ENCODE measurements at regions not wholly inside any gene's neighbourhood (a gene's known extent, or its start where the extent isn't known, plus 50 kb on each side); places are given as distances from the start of the nearest gene placed in this dataset.

DNA sequence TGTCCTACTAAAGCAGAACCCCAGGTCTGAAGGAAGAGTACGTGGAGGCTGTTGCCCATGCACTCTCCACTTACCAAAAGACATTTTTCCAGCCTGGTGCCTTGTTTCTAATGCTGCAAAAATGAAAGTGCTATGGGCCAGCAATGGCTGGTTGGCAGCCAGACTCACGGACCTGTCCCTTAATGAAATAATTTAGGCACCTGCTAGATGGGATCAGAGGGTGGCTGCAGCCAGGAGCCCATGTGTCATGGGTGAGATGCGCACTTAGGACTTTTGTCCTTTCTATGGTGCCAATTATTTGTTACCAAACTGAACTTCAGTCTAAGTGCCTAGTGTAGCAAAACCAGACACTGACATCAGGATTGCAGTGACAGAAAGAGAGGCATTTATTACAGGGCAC lies 276.3 kb downstream of the YTHDC2 start:
- DNase-seq (ENCODE audit: low read depth in 4 of 4, low spot score in 3 of 4): no peak

DNA sequence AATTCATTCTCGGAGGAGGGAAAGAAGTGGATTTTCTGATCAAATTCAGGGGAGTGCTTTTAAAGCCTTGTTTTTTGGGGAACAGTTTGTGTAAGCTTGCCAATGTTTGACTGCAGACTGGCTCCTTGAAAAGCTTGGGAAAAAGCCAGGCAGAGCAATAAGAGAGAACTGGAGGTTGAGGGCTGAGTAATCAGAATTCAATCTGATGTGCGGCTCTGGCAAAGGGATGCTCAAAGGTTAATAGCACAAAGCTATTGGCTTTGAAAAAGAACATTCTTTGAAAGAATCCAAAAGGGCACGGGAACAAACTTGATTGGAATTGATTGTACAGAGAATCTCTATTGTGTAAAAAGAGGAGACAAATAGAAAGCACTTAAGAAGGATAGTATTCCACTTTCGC lies 279.3 kb downstream of the YTHDC2 start:
- DNase-seq (ENCODE audit: low read depth in 4 of 4, low spot score in 3 of 4): no peak

DNA sequence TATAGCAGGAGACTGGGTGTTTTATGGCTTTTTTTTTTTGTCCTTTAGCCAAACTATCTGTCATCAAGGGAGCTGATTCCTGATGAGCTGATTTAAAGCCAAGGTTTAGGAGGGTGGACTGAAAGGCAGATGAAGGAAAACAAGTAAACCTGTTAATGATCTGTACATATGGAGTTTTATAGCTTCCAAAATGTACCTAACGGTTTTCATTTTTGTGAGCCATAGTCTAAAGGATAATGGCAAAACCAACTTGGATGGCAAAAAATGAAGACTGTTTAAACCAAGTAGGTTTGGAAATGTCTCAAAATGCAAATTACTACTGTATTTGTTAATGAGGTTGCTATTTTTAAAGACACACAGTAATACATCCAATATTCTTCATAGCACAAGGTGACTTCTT lies 281.5 kb downstream of the YTHDC2 start:
- DNase-seq (ENCODE audit: low read depth in 4 of 4, low spot score in 3 of 4): no peak

DNA sequence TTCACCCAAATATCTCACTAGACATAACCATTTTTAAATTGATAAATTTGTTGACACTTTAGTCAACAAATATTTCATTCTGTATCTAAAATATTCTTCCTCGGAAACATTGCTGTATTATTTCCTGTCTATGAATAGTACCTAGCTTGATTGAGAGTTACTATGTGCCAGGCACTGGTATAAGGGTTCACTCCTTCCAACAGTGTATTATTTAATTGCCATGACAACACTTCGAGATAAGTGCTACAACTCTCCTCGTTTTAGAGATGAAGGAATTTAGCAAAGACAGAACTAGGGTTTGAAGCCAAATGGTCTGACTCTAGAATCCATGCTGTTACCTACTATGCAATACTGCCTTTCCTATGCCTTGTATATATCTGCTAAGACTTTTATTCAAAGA lies 287.2 kb downstream of the YTHDC2 start:
- no peak for DNase-seq (ENCODE audit: low read depth in 4 of 4, low spot score in 3 of 4)

DNA sequence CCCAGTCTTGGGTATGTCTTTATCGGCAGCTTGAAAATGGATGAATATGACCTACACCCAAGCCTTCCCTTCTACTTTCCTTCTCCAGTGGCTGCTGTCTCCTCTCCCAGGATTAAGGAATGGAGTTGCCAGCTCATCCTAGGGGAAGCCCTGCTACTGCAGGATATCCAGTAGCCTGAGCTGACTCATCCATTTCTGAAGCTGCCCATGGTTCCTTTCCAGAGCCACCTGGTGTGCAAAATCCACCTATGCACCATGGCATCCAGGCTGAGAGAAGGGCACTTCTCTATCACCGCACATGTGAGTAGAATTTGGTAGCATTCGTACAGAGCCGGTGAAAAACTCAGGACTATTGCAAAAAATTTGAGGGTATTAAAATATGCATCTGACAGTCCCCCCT lies 290.8 kb downstream of the YTHDC2 start:
- no peak for DNase-seq (ENCODE audit: low read depth in 4 of 4, low spot score in 3 of 4)

DNA sequence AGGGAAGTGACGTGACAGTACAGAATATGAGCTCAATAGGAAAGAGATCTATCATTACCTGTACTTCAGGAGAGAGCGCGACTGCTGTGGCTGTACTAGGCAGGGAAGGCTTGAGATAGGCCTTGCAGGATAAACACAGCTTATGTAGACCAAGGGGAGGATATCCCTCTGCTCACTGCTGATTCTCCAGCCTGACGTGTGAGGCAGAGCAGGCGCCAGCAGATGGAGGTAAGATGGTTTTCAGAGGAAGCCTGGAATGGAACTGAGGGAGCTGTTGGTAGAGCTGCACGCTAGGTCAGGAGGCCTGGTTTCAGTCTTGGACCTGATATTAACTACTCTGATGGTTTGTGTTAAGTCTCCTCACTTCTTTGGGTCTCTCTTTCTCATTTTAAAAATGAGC lies 291.4 kb downstream of the YTHDC2 start:
- no peak for DNase-seq (ENCODE audit: low read depth in 4 of 4, low spot score in 3 of 4)

DNA sequence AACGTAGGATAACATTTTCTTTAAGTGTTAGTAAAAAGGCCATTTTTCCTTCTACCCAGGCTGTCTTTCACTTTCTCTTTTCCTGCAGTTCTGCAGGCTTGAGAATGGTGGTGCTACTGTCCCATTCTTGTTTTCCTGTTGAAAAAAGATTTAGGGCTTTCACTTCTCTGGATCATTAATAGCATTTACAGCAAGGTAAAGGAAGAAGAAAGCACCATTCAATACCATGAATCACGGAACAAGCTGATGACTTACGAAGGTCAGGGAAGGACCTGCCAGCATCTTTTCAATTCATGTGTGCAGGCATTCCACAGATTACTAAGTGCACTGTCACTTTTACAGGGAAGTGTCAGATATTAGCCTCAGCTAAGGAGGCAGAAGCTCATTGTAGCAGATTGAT lies 292.8 kb downstream of the YTHDC2 start:
- DNase-seq (ENCODE audit: low read depth in 4 of 4, low spot score in 3 of 4): no peak

DNA sequence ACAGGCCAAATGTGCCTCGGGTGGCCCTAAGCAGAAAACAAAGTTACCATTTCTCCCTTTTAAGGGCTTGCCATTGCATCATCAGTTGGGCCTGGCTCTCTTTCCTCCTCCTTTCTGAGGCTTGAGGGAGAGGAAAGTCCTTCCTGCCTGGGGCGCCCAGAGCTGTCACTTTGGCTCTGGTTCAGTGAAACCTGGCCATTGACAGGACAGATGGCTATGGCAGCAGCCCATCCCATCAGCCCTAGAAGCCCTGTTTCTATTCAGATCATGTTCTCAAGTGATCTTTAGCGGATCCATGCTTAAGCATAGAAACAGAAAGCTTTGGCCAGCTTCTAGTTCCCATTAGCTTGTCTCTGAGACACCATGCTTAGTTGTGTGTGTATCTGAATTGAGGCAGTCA lies 293.4 kb downstream of the YTHDC2 start:
- DNase-seq (ENCODE audit: low read depth in 4 of 4, low spot score in 3 of 4): no peak

DNA sequence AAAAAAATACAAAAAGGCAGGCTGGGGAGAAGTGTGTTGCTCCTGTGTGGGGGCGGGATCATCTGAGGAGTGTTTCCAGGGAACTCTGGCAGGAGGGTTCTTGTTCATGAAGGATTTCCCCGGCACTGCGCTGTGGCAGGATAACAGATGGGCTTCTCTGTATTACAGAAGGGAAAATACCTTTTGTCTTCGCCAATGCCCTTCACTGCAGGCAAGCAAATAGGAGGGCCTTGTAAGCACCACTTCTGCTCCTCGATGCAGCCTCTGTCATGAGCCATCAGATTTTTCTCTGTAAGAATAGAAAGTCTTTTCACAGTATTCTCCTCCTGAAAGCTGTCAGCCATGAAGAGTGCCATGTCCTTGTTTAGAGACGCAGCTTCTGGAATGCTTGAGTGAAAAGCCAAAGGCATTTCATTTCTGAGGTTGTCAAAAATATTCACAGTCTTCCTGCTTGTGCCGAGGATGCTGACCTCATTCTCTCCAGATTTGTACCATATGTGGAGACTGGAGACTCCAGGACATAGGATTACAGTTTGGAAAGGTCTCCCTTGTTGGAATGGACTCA lies 294.0 kb downstream of the YTHDC2 start:
- DNase-seq (ENCODE audit: low read depth in 4 of 4, low spot score in 3 of 4): no peak

DNA sequence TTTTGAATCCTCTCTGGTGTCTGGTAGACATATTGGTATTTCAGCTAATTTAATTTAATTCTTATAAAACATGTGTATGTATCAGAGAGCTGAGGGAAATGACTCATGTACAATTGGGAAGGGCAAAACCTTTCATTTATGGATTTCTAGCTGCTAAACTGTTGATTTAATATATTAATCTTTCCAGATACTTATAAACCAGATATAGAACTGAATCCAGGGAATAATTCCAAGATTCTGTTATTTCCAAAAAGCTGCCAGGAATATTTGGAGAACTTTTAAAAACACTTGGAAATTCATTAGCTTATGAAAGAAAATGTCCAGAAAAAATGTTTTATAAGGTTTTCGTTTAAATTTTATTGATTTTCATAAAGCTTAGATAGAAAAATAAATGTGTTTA lies 295.5 kb downstream of the YTHDC2 start:
- no peak for DNase-seq (ENCODE audit: low read depth in 4 of 4, low spot score in 3 of 4)

DNA sequence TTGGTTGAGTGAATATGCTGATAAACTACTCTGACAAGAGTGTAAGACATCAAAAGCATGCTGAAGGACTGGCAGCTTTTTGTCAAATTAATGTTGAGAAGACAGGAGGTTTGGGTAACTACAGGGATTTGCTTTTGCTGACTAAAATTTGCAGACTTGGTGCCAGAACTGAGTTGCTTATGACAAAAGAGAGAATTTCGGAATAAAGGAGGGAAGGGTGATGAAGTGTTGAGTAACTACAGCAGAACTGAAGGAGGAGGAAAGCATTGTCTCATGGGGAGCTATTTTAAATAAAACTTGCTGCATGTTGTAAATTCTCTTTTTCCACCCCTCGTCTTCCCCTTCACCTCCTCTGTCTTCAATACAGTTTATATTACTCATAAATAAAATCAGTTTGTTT lies 296.1 kb downstream of the YTHDC2 start:
- DNase-seq (ENCODE audit: low read depth in 4 of 4, low spot score in 3 of 4): no peak

DNA sequence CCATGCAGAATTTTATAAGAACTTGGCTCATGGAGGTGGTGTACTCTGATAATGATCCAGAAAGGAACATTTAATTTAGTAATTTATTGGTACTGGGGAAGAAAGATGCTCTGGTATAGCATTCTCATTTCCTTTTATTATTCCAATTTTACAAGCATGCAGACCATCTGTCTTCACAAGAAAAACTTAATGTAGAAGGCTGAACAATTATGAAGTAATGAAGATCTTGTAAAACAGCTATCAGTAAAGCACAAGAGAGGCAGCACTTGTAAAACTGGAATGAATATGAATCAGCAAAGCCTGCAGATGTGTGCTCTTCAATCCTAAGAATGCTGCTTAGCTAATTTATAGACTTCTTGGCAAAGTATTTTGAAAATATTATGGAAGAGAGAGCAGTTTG lies 300.0 kb downstream of the YTHDC2 start:
- no peak for DNase-seq (ENCODE audit: low read depth in 4 of 4, low spot score in 3 of 4)

DNA sequence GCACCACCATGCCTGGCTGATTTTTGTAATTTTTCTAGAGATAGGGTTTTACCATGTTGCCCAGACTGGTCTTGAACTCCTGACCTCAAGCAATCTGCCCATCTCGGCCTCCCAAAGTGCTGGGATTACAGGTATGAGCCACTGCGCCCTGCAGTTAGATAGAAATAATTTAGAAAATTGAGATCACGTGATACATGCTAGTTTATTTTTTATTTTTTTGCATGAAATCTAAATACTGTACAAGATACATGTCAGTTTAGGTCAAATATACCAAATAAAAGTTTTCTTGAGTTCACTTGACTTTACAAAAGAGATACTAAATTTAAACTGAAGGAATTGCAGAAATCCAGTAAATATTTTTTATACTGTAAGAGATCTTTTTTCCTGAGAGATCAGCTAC lies 304.2 kb downstream of the YTHDC2 start:
- DNase-seq (ENCODE audit: low read depth in 4 of 4, low spot score in 3 of 4): no peak

DNA sequence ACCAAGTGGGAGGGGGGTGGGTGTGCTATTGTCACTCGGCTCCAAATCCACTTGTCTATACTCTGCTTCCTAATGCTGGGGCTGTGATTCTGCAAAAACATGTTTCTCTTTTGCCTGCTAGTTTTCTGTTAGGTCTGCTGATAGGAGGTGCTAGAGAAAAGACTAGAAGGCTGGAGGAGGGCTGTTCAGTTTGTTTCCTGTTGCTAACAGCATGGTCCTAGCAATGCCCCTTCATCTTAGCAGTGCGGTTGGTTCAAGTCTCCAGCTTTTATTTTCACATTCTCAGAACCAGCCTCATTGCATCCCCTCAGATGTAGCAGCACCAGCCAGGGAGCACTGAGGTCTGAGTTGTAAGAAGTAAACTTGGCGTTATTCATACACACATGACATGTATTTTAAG lies 310.2 kb downstream of the YTHDC2 start:
- DNase-seq (ENCODE audit: low read depth in 4 of 4, low spot score in 3 of 4): no peak

DNA sequence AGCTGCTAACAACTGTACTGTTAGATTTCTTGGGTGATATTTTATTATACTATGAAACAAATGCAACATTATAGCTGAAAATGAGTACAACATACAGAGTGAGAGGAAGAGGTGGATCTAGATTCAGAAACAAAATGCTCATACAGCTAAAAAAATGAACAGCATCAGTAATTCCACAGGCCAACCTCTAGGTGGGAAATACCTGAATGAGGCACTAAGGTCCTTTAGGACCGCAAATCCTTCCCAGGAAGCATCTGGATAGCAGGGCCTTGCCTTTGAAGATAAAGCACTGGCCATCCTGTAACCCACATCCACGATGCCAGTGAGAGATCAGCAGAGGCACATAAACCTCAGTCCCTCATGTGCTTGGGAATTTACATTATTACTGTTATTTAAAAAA lies 310.8 kb downstream of the YTHDC2 start:
- DNase-seq (ENCODE audit: low read depth in 4 of 4, low spot score in 3 of 4): no peak

DNA sequence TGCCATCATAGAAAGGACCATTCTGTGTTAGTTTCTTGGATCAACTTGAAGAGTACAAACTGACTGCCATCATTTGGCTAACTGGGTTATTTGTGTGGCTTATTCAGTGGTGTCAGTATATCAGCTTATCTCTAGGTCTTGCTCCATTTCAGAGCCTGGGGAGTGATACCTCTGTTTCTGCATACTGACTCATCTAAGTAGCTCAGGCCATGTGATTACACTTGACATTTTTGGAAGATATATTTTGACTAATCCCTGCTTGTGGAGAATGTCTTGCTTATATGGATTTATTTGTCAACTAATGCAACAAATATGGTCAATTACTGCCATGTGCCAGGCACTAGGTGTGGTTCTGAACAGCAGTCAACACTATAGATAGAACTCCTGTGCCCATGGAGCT lies 311.7 kb downstream of the YTHDC2 start:
- DNase-seq (ENCODE audit: low read depth in 4 of 4, low spot score in 3 of 4): no peak

DNA sequence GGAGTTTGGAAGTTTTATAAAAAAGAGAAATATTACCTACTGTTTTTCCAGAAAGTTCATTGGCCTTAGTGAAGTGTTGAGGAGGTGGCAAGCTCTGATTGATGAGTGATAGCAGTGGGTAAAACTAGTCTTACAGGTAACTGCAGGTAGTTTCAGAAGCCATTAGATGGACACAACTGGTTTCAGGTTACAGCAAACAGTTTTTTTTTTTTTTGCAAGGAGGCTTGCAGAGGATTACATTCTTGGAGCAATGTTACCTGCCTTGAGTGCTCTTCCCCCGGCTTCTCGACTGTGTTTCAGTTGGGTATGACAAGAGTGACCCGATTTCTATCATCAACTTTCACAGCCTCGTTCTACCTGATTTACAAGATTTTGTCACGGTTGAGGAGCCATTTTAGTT lies 333.4 kb downstream of the YTHDC2 start:
- no peak for DNase-seq (ENCODE audit: low read depth in 4 of 4, low spot score in 3 of 4)

DNA sequence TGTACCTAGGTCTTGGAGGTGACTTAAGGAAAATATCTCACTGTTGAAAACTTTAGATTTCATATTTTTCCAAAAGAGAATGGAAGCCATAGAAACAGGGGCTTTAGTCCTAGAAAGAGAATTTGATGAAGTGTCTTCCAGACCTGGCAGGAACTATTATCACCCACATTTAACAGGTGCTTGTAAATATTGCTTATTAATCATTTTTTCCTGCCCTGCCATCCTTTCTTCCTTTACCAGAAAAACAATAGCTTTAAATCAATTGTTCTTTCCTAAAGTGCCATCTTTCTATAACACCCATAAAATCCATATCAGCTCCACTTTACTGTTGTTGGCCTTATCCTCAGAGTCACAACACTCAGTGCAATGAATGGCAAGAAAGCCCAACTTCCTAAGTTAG lies 350.9 kb downstream of the YTHDC2 start:
- DNase-seq (ENCODE audit: low read depth in 4 of 4, low spot score in 3 of 4): no peak

DNA sequence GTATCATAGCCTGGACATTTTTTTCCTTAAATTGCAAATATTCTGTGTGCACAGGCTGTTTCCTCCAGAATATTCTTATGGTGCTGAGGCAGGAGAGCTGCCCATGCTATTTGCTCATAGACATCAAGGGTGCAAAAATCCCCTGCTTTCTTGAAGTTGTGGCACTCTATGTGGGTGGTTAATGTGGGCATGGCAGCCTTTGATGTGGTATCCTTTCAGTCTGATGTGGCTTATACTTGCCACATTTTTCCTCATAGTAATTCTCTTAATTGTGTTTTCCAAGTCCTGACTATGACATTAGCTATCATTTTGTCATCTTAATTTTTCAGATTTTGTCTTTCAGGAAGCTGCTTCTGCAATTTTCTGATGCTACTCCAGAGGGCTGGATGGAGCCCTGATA lies 353.3 kb downstream of the YTHDC2 start:
- DNase-seq (ENCODE audit: low read depth in 4 of 4, low spot score in 3 of 4): no peak

DNA sequence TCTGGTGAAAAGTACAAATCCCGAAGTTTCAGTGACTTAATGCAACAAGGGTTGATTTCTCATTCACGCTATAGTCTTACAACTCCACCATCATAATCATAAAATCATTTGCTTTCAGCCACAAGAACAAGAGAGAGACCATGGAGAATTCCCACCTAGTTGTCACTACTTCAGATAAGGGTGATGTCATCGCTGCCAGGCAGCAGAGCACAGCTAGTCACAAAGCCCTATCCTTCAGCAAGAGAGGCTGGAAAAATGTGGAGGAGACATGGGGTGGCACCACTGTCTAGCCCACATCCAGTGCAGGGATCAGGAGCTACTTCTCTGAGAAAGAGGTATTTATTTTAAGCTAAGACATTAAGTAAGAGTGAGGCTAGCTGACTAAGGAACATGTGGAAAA lies 356.1 kb downstream of the YTHDC2 start:
- DNase-seq (ENCODE audit: low read depth in 4 of 4, low spot score in 3 of 4): no peak

DNA sequence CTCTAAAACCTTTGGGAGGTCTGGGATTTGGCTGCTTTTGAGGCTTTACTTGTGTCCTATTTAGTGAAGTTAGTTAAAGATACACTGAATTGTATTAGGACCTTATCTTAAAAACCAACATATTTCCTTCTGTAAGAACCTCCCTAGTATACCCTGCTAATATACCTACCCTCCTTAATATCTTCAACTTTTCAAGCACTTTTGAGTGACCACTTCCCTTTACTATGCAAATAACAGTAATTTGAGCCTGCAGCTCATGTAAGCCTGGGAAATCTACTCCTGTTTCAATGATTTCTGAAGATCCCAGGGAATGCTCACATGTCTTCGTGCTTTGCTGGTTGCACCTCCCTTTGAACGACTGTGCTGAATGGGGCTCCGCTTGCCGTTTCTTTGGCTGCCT lies 358.5 kb downstream of the YTHDC2 start:
- no peak for DNase-seq (ENCODE audit: low read depth in 4 of 4, low spot score in 3 of 4)

DNA sequence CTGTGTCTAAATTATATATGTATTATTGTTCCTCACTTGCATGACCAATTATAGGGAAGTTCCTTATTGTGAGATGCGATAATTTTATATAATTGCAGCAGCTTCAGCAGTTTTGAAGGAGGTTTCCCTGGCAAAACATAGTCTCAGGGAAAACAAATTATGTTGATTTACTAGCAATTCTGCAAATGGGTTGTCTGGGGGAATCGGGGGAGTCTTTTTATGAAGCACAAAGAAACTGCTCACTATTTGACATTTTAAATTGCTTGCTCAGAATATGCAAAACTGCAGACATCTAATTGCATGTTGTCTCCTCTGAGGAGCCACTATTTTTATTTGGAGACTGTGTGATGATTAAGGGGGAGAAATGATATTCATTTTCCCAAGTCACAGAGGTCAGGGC lies 361.6 kb downstream of the YTHDC2 start:
- no peak for DNase-seq (ENCODE audit: low read depth in 4 of 4, low spot score in 3 of 4)

DNA sequence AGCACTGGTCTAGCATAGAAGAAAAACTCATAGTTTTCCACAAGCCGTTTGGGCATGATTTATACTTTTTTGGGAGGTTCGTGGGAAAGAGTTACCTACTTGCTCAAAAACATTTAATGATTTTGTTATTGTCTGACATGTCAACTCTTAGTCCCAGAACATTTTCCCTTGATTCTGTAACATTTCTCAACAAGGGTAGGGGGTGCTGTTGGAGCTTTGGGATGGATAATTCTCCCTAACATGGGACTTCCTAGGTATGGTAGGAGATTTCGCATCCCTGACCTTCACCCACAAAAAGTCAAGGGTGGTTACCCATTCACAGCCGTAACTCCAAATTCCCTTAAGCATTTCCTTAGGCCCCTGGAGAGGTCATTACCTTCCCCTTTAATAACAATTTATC lies 378.0 kb downstream of the YTHDC2 start:
- DNase-seq (ENCODE audit: low read depth in 4 of 4, low spot score in 3 of 4): no peak

DNA sequence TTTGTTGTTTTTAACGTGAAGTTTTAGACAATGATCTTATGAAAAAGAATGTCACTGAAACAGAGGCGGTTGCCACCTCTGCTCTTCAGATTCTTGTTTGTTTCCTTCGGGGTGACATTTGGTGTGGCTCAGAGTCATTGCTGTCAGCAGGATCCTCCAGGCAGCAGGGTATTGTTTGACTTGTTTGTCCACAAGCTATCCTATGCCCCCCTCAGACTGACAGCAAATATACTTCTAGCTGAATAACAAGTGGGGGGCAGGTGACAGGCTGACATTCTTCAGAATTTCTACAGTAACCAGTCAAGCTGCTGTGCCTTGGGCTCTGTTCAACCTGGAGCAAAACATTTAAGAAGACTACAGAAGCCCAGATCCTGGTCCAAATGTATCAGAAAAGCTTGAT lies 383.3 kb downstream of the YTHDC2 start:
- no peak for DNase-seq (ENCODE audit: low read depth in 4 of 4, low spot score in 3 of 4)

All from right renal pelvis (tissue), 4 donors.